ENCODE measurements at regions not wholly inside any gene's neighbourhood (a gene's known extent, or its start where the extent isn't known, plus 50 kb on each side); places are given as distances from the start of the nearest gene placed in this dataset.

GRCh38 chr7:131942287-131943150 is 386.1 kb upstream of the PODXL start:
- no peak for TF ChIP-seq CTCF (IDR thresholded peaks at IDR 0.05; ENCODE audit: low read length)
- no peak for TF ChIP-seq EZH2 (IDR thresholded peaks at IDR 0.05; ENCODE audit: borderline replicate concordance, low read length)
